Breast epithelium (tissue), 3 donors: ENCODE measurements at regions not wholly inside any gene's neighbourhood (a gene's known extent, or its start where the extent isn't known, plus 50 kb on each side); places are given as distances from the start of the nearest gene placed in this dataset.

Source experiments
- POLR2AphosphoS5 ChIP-seq, 3 donors: sonication (generic); formaldehyde crosslinking; IDR thresholded peaks; one replicate each; pipeline ENCODE4 v1.6.1; 2017; ENCODE audit warnings: antibody characterized with exemption in 3 of 3
- TF ChIP-seq, protein P1 (sequence below), 3 donors: fragments of 450-650 bp; IDR thresholded peaks; one replicate each; pipeline ENCODE4 v1.5.1; 2016 to 2017; ENCODE audit warnings: antibody characterized with exemption in 3 of 3, mild to moderate bottlenecking in 3 of 3, moderate library complexity in 3 of 3

DNA sequence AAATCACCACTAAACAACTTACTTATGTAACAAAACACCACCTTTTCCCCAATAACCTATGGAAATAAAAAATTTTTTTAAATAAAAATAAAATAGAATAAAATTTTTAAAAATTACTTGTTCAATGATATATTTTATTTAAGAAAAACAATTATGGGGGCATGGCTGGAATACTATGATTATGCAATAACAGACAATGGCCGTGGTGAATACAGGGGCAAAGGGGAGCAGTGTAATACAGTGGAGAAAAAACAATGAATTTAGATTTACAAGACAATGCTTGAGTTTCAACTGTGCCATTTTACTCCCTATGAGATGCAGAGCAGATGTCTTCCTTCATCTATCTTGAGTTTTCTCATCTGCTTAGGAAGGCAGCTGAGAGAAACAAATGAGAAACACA is 72.9 kb downstream of the BLTP3B start:
- TF ChIP-seq, protein P1, sequence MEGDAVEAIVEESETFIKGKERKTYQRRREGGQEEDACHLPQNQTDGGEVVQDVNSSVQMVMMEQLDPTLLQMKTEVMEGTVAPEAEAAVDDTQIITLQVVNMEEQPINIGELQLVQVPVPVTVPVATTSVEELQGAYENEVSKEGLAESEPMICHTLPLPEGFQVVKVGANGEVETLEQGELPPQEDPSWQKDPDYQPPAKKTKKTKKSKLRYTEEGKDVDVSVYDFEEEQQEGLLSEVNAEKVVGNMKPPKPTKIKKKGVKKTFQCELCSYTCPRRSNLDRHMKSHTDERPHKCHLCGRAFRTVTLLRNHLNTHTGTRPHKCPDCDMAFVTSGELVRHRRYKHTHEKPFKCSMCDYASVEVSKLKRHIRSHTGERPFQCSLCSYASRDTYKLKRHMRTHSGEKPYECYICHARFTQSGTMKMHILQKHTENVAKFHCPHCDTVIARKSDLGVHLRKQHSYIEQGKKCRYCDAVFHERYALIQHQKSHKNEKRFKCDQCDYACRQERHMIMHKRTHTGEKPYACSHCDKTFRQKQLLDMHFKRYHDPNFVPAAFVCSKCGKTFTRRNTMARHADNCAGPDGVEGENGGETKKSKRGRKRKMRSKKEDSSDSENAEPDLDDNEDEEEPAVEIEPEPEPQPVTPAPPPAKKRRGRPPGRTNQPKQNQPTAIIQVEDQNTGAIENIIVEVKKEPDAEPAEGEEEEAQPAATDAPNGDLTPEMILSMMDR (IDR thresholded peaks at IDR 0.05) = no peak
- no peak for TF ChIP-seq POLR2AphosphoS5 (IDR thresholded peaks at IDR 0.05)
